ENCODE measurements at regions not wholly inside any gene's neighbourhood (a gene's known extent, or its start where the extent isn't known, plus 50 kb on each side); places are given as distances from the start of the nearest gene placed in this dataset.

GRCh38 chr2:188884046-188884445, 90.1 kb upstream of the COL3A1 start:
- no peak for TF ChIP-seq CTCF (IDR thresholded peaks at IDR 0.05; ENCODE audit: borderline replicate concordance, control extremely low read depth, extremely low read depth, insufficient read depth, missing control alignments)
- DNase-seq (ENCODE audit: low spot score): no peak
- in situ Hi-C loops (cut with MboI; ENCODE audit: low sequenced_read_pairs, unreplicated experiment): no loop called here

GRCh38 chr2:188884517-188884916, 89.7 kb upstream of the COL3A1 start:
- in situ Hi-C loops (cut with MboI; ENCODE audit: low sequenced_read_pairs, unreplicated experiment): no loop called here
- DNase-seq (ENCODE audit: low spot score): no peak
- TF ChIP-seq CTCF (IDR thresholded peaks at IDR 0.05; ENCODE audit: borderline replicate concordance, control extremely low read depth, extremely low read depth, insufficient read depth, missing control alignments): no peak

- in situ Hi-C loops (cut with MboI; ENCODE audit: low sequenced_read_pairs, unreplicated experiment): no loop called here
- TF ChIP-seq CTCF (IDR thresholded peaks at IDR 0.05; ENCODE audit: borderline replicate concordance, control extremely low read depth, extremely low read depth, insufficient read depth, missing control alignments): no peak
- DNase-seq (ENCODE audit: low spot score): no peak
These were observed 85.0 kb upstream of the COL3A1 start for GRCh38 chr2:188889187-188889586.

GRCh38 chr2:188890755-188891154, 83.4 kb upstream of the COL3A1 start:
- no peak for TF ChIP-seq CTCF (IDR thresholded peaks at IDR 0.05; ENCODE audit: borderline replicate concordance, control extremely low read depth, extremely low read depth, insufficient read depth, missing control alignments)
- in situ Hi-C loops (cut with MboI; ENCODE audit: low sequenced_read_pairs, unreplicated experiment): no loop called here
- DNase-seq (ENCODE audit: low spot score): no peak

GRCh38 chr2:188892636-188893035, 81.5 kb upstream of the COL3A1 start:
- TF ChIP-seq CTCF (IDR thresholded peaks at IDR 0.05; ENCODE audit: borderline replicate concordance, control extremely low read depth, extremely low read depth, insufficient read depth, missing control alignments): no peak
- in situ Hi-C loops (cut with MboI; ENCODE audit: low sequenced_read_pairs, unreplicated experiment): no loop called here
- no peak for DNase-seq (ENCODE audit: low spot score)

GRCh38 chr2:188893972-188894371, 80.2 kb upstream of the COL3A1 start:
- DNase-seq (ENCODE audit: low spot score): no peak
- in situ Hi-C loops (cut with MboI; ENCODE audit: low sequenced_read_pairs, unreplicated experiment): no loop called here
- TF ChIP-seq CTCF (IDR thresholded peaks at IDR 0.05; ENCODE audit: borderline replicate concordance, control extremely low read depth, extremely low read depth, insufficient read depth, missing control alignments): no peak

- no peak for DNase-seq (ENCODE audit: low spot score)
- no peak for TF ChIP-seq CTCF (IDR thresholded peaks at IDR 0.05; ENCODE audit: borderline replicate concordance, control extremely low read depth, extremely low read depth, insufficient read depth, missing control alignments)
- in situ Hi-C loops (cut with MboI; ENCODE audit: low sequenced_read_pairs, unreplicated experiment): no loop called here
These were observed 79.2 kb upstream of the COL3A1 start for GRCh38 chr2:188894979-188895378.

Measured in GM13976 (cell line).